AG04449 (cell line): ENCODE measurements at regions not wholly inside any gene's neighbourhood (a gene's known extent, or its start where the extent isn't known, plus 50 kb on each side); places are given as distances from the start of the nearest gene placed in this dataset.

Source experiments
- CTCF ChIA-PET: fragments of 350-600 bp; formaldehyde crosslinking; extraction: SDS; loops from one replicate; lab custom pipeline; 2021; ENCODE audit warnings: antibody characterized with exemption; lab: Yijun Ruan, JAX
- POLR2A ChIA-PET: fragments of 400-600, 350-600 bp; formaldehyde crosslinking; extraction: SDS; loops from one replicate; lab custom pipeline; 2020; ENCODE audit warnings: antibody characterized with exemption, inconsistent platforms; lab: Yijun Ruan, JAX
- DNase-seq: peaks from one replicate; pipeline ENCODE4 v3.0.0-alpha.2; 2010; ENCODE audit warnings: low read depth, low spot score
- H3K4me3 ChIP-seq: 2 replicates; pipeline ENCODE4 v1.5.1; 2011; ENCODE audit warnings: low read depth, mild to moderate bottlenecking, control low read depth, low read length
- TF ChIP-seq, protein P1 (sequence below): IDR thresholded peaks from one replicate; pipeline ENCODE4 v1.5.1; 2011; ENCODE audit warnings: mild to moderate bottlenecking, moderate library complexity, low read length, control low read depth, inconsistent platforms; ENCODE audit not compliant: insufficient read depth; ENCODE audit errors: missing control alignments

DNA sequence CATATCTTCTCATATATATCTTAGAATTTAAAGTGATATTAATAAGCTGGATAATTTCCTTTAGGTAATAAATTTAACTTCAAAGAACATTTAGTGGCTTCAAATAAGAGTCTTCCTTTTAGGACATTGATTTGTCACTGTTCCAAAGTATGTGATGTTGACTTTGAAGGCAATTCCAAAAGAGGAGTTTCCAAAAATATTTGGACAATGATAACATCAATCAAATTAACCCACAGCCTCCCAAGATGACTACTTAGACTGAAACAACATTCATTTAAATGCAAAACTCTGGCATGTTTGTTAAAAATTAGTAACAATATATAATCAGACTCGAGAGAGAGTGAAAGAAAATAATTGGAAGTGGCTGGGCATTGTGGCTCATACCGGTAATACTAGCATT, 211.1 kb downstream of the OGFRL1 start:
- no peak for DNase-seq
- POLR2A ChIA-PET = no interaction called here
- CTCF ChIA-PET = interaction anchor here (0.7 to 1.8 kb wide), 4 partner anchors 8 to 117 kb away, joined by 5 to 6 read pairs (median 6); no protein-coding TSS in a partner anchor
- H3K4me3 ChIP-seq = no peak overlapping the region
- TF ChIP-seq, protein P1, sequence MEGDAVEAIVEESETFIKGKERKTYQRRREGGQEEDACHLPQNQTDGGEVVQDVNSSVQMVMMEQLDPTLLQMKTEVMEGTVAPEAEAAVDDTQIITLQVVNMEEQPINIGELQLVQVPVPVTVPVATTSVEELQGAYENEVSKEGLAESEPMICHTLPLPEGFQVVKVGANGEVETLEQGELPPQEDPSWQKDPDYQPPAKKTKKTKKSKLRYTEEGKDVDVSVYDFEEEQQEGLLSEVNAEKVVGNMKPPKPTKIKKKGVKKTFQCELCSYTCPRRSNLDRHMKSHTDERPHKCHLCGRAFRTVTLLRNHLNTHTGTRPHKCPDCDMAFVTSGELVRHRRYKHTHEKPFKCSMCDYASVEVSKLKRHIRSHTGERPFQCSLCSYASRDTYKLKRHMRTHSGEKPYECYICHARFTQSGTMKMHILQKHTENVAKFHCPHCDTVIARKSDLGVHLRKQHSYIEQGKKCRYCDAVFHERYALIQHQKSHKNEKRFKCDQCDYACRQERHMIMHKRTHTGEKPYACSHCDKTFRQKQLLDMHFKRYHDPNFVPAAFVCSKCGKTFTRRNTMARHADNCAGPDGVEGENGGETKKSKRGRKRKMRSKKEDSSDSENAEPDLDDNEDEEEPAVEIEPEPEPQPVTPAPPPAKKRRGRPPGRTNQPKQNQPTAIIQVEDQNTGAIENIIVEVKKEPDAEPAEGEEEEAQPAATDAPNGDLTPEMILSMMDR = no peak

DNA sequence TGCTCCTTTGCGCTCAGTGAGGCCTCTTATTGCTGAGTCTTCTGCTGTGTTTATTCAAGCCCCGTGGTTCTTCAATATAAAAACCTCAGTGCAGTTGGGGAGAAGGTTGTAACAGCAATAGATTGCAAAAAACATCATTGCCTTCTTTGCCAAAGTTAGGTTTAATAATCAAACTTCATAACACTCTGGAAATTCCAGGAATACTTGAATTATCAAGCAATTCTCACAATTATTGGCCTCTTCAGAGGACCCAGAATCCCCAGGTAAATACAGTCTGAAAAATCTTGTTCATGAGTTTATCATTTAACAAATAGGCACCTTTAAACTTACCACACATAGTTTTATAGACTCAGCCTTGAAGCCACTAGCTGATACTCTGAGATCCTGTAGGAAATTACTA, 213.6 kb downstream of the OGFRL1 start:
- ChIA-PET CTCF (interaction anchor here (0.6 to 12.3 kb wide), 2 partner anchors 114 to 591 kb away, joined by 3 to 355 read pairs; no protein-coding TSS in a partner anchor), POLR2A (no interaction called here)
- H3K4me3 ChIP-seq = no peak overlapping the region
- TF ChIP-seq, protein P1 = no peak
- DNase-seq = no peak

DNA sequence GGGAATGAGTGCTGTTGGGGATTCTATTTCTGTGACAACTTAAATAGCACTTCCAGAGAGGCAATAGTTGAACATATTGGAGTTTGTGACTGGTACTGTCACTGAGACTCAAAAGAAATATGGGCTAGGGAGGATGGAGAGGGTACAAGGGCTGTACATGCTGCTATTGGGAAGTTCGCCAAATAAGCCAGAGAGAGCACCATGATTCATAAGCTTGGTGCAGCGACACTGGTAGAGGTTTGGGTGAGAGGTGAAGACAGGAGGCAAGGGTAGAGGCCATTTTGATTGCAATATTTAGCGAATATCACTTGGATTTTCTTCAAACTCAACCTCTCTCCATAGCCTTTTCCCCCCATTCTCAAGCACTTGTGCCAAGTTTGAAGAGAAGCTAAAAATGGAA, 214.3 kb downstream of the OGFRL1 start:
- no peak for DNase-seq
- ChIA-PET POLR2A (no interaction called here), CTCF (interaction anchor here (1.2 to 12.3 kb wide), 2 partner anchors 10 to 115 kb away, joined by 3 to 355 read pairs; no protein-coding TSS in a partner anchor)
- no peak overlapping the region for H3K4me3 ChIP-seq
- TF ChIP-seq, protein P1 = no peak

DNA sequence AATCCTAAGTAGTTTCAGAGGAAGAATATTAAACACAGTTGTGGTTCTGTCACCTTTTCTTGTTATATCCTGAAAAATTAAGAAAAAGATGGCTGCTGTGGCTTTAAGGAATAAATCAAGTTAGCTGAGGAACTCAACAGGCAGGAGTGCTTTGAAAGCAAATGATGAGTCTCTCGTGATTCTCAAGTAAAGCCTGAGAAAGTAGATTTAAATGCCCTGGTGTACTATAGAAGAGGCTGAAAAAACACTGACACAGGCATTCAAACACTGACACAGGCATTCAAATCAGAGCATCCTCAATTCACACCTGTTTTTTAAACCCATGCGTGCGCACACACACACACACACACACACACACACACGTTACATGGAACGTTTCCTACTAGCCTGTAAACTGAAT, 218.6 kb downstream of the OGFRL1 start:
- H3K4me3 ChIP-seq = no peak overlapping the region
- CTCF ChIA-PET = interaction anchor here (0.6 to 12.3 kb wide), 4 partner anchors 10 to 119 kb away, joined by 3 to 355 read pairs (median 3); no protein-coding TSS in a partner anchor
- DNase-seq = no peak
- POLR2A ChIA-PET = no interaction called here
- TF ChIP-seq, protein P1 = no peak

DNA sequence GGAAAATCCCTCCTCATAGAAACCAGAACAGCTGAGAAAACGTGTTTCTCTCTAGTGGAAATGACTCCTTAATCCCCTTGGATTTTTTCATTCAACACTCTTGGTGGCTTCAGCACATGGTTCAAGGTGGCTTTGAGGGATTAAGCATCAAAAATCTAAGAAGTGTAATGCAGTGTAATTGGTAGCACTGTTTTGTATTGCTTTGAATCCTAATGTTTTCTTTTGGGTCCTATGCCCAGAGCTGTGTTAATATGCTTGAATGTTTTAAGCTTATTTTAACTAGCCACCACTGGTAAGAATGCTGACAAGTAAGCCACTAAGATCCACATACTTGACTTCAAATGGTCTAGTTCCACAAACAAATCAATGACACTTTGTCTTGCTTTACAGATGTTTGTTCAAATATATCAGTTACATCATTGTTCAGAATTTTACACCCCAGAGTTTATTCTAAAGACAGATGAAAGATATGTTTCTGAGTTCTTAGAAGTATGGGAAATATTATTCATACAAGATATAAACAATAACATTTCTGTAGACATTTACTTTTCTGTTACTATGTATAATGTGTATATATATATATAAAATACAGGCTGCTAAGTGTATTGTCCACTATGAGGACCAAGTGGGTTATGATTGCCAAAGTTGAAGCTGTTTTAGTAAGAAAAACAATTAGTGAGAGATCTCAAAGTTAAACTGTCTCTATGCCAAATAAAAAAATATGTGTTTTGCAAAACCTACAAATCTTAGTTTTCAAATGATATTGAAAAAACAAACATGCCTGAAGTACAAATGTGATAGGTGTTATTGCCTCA, 220.8 kb downstream of the OGFRL1 start:
- ChIA-PET CTCF (interaction anchor here (1.0 to 12.3 kb wide), 17 partner anchors 8 to 322 kb away, joined by 3 to 355 read pairs (median 5); no protein-coding TSS in a partner anchor), POLR2A (interaction anchor here (0.6 to 0.7 kb wide), 2 partner anchors 19 to 40 kb away, joined by 3 read pairs; no protein-coding TSS in a partner anchor)

More for the DNA sequence above, 220.8 kb downstream of the OGFRL1 start:
- no peak overlapping the region for H3K4me3 ChIP-seq
- DNase-seq = no peak
- TF ChIP-seq, protein P1 = no peak
